ENCODE measurements at regions not wholly inside any gene's neighbourhood (a gene's known extent, or its start where the extent isn't known, plus 50 kb on each side); places are given as distances from the start of the nearest gene placed in this dataset.

DNA sequence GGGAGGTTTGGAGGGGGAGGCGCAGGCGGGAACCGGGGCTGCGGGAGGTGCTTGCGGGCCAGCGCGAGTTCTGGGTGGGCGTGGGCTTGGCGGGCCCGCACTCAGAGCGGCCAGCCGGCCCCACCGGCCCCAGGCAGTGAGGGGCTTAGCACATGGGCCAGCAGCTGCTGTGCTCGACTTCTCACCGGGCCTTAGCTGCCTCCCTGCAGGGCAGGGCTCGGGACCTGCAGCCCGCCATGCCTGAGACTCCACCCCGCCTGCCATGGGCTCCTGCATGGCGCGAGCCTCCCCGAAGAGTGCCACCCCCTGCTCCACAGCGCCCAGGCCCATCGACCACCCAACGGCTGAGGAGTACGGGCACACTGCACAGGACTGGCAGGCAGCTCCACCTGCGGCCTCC is 98.6 kb upstream of the IGF1R start:
- TF ChIP-seq EZH2 (IDR thresholded peaks at IDR 0.05) = no peak
- TF ChIP-seq EZH2phosphoT487 (IDR thresholded peaks at IDR 0.05; ENCODE audit: borderline replicate concordance) = no peak
- no peak for TF ChIP-seq CEBPB (IDR thresholded peaks at IDR 0.05; ENCODE audit: low read depth)
- TF ChIP-seq CTCF (IDR thresholded peaks at IDR 0.05 in 2 of 3, conservative IDR thresholded peaks at IDR 0.05 in 1 of 3; ENCODE audit: borderline replicate concordance in 1 of 3, insufficient read depth in 1 of 3, low read depth in 2 of 3, low read length in 2 of 3) = no peak
- TF ChIP-seq JUND (IDR thresholded peaks at IDR 0.05) = no peak
- TF ChIP-seq SRF (IDR thresholded peaks at IDR 0.05; ENCODE audit: low read depth) = no peak
- TF ChIP-seq, protein P1, sequence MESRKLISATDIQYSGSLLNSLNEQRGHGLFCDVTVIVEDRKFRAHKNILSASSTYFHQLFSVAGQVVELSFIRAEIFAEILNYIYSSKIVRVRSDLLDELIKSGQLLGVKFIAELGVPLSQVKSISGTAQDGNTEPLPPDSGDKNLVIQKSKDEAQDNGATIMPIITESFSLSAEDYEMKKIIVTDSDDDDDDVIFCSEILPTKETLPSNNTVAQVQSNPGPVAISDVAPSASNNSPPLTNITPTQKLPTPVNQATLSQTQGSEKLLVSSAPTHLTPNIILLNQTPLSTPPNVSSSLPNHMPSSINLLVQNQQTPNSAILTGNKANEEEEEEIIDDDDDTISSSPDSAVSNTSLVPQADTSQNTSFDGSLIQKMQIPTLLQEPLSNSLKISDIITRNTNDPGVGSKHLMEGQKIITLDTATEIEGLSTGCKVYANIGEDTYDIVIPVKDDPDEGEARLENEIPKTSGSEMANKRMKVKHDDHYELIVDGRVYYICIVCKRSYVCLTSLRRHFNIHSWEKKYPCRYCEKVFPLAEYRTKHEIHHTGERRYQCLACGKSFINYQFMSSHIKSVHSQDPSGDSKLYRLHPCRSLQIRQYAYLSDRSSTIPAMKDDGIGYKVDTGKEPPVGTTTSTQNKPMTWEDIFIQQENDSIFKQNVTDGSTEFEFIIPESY (IDR thresholded peaks at IDR 0.05; ENCODE audit: extremely low read depth, insufficient replicate concordance, low read length) = no peak
- TF ChIP-seq POLR2AphosphoS5 (IDR thresholded peaks at IDR 0.05; ENCODE audit: low read depth, low read length) = no peak
- TF ChIP-seq EGR1 (IDR thresholded peaks at IDR 0.05; ENCODE audit: low read depth) = no peak
- no peak for TF ChIP-seq FOSL1 (IDR thresholded peaks at IDR 0.05; ENCODE audit: low read depth)
